HG03175 (cell line): ENCODE measurements at regions not wholly inside any gene's neighbourhood (a gene's known extent, or its start where the extent isn't known, plus 50 kb on each side); places are given as distances from the start of the nearest gene placed in this dataset.

Experiments used
- ATAC-seq: cut with Tn5 transposase; IDR thresholded peaks from one replicate; pipeline ENCODE4 v1.9.1; 2021; ENCODE audit warnings: mild to moderate bottlenecking, moderate library complexity; ENCODE audit not compliant: unreplicated experiment

DNA sequence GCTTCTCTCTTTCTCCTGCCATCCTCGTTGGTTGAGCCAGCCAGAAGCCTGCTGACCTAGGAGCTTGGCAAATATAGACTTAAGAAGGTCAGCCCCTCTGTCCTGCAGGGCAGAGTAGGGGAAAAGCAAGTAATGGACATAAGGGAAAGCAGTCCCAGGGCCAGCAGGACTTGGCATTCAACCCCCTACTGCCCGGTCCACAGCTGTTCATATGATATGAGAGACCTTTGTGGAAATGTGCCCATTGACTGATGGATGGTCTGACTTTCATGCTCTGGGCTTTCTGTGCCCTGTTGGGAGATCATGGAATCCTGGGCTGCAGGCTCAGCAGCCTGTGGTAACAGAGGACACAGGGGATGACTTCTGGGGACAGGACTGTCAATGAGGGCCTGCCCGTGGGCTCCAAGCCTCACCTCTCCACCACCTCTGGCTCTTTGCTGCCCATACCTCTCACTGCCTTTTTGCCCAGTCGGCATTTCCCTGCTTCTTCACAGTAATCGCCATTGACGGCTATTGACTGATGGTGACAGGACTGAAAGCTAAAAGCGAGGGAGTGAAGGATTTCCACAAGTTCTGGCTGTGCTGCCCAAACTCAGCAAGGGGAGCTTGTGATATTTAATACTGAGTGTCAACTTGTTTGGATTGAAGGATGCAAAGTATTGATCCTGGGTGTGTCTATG, 60.0 kb upstream of the NMNAT3 start:
- no peak for ATAC-seq

DNA sequence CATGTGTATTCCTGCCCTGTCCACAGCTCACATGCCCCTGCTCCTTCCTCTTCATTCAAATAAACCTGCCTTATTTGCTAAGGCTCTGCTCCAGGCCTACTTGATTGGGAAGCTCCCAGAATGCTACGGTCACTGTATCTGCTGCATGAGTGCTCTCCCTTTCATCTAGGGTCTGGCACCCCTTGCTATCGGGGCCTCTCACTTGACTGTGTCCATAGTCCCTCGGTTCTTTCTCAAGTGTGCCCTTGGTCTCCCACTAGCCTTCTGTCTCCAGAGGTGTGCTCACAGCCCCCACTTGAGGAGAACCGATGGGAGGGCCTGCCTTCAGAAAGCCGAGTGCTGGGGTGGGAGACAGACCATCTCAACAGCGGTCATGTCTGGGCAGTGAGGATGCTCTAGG, 57.4 kb upstream of the NMNAT3 start:
- no peak for ATAC-seq

DNA sequence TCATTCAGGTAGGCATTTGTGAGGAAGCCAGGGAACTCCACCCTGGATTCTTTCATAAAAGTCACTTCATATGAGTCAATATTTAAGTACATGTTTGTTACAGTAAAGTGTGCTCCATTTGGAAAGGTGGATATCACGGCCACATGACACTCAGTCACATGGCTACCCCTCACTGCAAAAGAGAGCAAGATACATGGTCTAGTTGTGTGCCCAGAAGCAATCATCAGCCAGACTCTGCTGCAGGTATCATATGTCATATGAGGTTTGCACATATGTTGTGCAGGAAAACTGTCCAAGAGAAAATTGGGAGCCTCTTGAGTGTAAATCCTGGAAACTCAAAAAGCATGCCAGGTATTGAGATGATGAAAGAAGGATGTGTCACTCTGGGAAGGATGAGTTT, 55.0 kb upstream of the NMNAT3 start:
- ATAC-seq, result no peak

DNA sequence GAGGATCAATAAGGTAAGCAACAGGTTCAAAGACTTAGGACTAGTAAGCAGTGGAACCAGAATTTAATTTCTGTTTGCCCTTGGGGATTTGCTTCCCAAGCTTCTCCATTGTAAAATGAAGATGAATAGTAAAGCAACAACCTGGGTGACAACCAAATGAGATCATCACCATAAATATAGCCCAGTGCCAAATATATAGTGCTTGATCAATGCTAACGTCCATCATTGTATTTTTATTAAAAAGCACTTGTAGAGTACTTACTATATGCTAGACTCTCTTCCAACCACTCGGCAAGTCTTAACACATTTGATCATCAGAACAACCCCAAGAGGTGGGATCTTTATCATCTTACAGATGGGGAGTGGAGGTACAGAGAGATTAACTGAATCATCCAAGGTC, 51.5 kb upstream of the NMNAT3 start:
- no peak for ATAC-seq

DNA sequence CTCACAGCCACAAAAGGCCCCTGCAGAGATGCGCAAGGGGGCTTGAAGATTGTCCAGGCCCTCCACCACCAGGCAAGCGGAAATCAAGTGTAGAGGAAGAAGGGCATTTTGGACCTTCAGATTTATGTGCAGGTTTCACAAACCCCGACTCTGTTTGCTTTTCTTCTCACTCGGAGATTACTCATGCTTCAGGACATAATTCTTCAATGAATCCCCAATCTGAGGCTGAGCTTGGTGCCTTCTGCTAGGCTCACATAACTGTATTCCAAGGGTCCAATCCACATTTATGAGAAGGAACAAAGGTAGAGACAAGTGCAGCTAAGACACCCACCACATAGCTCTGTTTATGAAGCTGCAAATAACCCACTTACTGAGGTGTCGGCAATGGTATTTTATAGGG, 50.6 kb upstream of the NMNAT3 start:
- ATAC-seq, result no peak
